SK-N-SH (cell line): ENCODE measurements at regions not wholly inside any gene's neighbourhood (a gene's known extent, or its start where the extent isn't known, plus 50 kb on each side); places are given as distances from the start of the nearest gene placed in this dataset.

Experiments
- CTCF ChIA-PET: fragments of 300-600, 350-600 bp; formaldehyde crosslinking; extraction: SDS; loops from one replicate; lab custom pipeline; 2021; lab: Yijun Ruan, JAX
- POLR2A ChIA-PET: fragments of 350-600 bp; sonication (Branson Sonifier 250); formaldehyde crosslinking; extraction: SDS; loops from one replicate; lab custom pipeline; 2020; ENCODE audit warnings: antibody characterized with exemption, inconsistent platforms; lab: Yijun Ruan, JAX
- DNase-seq: peaks from one replicate; pipeline ENCODE4 v3.0.0; 2012
- H2AFZ ChIP-seq: fragments of 200-600 bp; sonication (generic); 2 replicates; pipeline ENCODE4 v1.8.1; 2016; ENCODE audit warnings: antibody characterized with exemption, mild to moderate bottlenecking, low read depth
- H3F3A ChIP-seq: fragments of 200-600 bp; sonication (generic); replicated peaks from 2 replicates; pipeline ENCODE3; 2016; ENCODE audit warnings: antibody characterized with exemption, mild to moderate bottlenecking; ENCODE audit not compliant: insufficient read depth
- H3K27ac ChIP-seq, 2 experiments: fragments of 200-500 bp in 1 of 2; fragments of 200-600 bp in 1 of 2; sonication (Bioruptor generic) in 1 of 2; sonication (generic), shearing (Covaris generic) in 1 of 2; 2 replicates each; pipeline versions ENCODE4 v1.5.1 to v1.6.1; 2014 to 2016; ENCODE audit warnings: low read depth in 2 of 2, inconsistent platforms in 1 of 2, low read length in 1 of 2, mild to moderate bottlenecking in 1 of 2, mixed read lengths in 1 of 2
- H3K27me3 ChIP-seq: fragments of 200-600 bp; sonication (generic), shearing (Covaris generic); 2 replicates; pipeline ENCODE4 v1.6.1; 2016; ENCODE audit warnings: mixed run types; ENCODE audit not compliant: insufficient read depth
- H3K36me3 ChIP-seq, 2 experiments: fragments of 200-500 bp in 1 of 2; fragments of 200-600 bp in 1 of 2; sonication (Bioruptor generic) in 1 of 2; sonication (generic) in 1 of 2; replicated peaks in 1 of 2; 2 replicates each; pipeline versions ENCODE3 to v1.5.1; 2014 to 2016; ENCODE audit warnings: low read length in 1 of 2, mild to moderate bottlenecking in 1 of 2; ENCODE audit not compliant: insufficient read depth in 2 of 2, control insufficient read depth in 1 of 2
- H3K4me1 ChIP-seq, 2 experiments: fragments of 200-500 bp in 1 of 2; fragments of 200-600 bp in 1 of 2; sonication (Bioruptor generic) in 1 of 2; sonication (generic), shearing (Covaris generic) in 1 of 2; 2 replicates each; pipeline versions ENCODE4 v1.5.1 to v1.6.1; 2014 to 2016; ENCODE audit warnings: low read depth in 1 of 2, low read length in 1 of 2, mixed run types in 1 of 2; ENCODE audit not compliant: insufficient read depth in 2 of 2, control insufficient read depth in 1 of 2
- H3K4me2 ChIP-seq: fragments of 200-600 bp; sonication (generic), shearing (Covaris generic); 2 replicates; pipeline ENCODE4 v1.6.1; 2017; ENCODE audit warnings: mixed run types
- H3K4me3 ChIP-seq, 2 experiments: fragments of 200-500 bp in 1 of 2; fragments of 200-600 bp in 1 of 2; sonication (Bioruptor generic) in 1 of 2; sonication (generic), shearing (Covaris generic) in 1 of 2; 2 replicates each; pipeline versions ENCODE4 v1.5.1 to v1.8.1; 2014 to 2016; ENCODE audit warnings: low read depth in 2 of 2, inconsistent platforms in 1 of 2, low read length in 1 of 2, mild to moderate bottlenecking in 1 of 2, mixed read lengths in 1 of 2, moderate library complexity in 1 of 2
- H3K79me2 ChIP-seq: fragments of 200-600 bp; sonication (generic); 2 replicates; pipeline ENCODE4 v1.8.1; 2017; ENCODE audit warnings: mild to moderate bottlenecking; ENCODE audit not compliant: insufficient read depth
- H3K9ac ChIP-seq: fragments of 200-600 bp; sonication (generic); 2 replicates; pipeline ENCODE4 v1.6.1; 2017; ENCODE audit warnings: mixed run types
- H3K9me2 ChIP-seq: fragments of 200-600 bp; sonication (generic); 2 replicates; pipeline ENCODE4 v1.6.1; 2017; ENCODE audit warnings: mixed run types
- H3K9me3 ChIP-seq: fragments of 200-600 bp; sonication (generic); 2 replicates; pipeline ENCODE4 v1.6.1; 2017; ENCODE audit warnings: mixed run types, mild to moderate bottlenecking, moderate library complexity
- H4K20me1 ChIP-seq: fragments of 200-600 bp; sonication (generic); 2 replicates; pipeline ENCODE4 v1.6.1; 2017; ENCODE audit warnings: mild to moderate bottlenecking, mixed run types; ENCODE audit not compliant: insufficient read depth
- CHD2 ChIP-seq: fragments of 150-350 bp; IDR thresholded peaks from 2 replicates; pipeline ENCODE4 v1.6.1; 2018; ENCODE audit warnings: low read length; ENCODE audit not compliant: partially characterized antibody
- CTCF ChIP-seq: fragments of 200-600 bp; sonication (generic); IDR thresholded peaks from 2 replicates; pipeline ENCODE4 v1.6.1; 2017; ENCODE audit warnings: antibody characterized with exemption, mild to moderate bottlenecking, moderate library complexity
- FOSL2 ChIP-seq: IDR thresholded peaks from 2 replicates; pipeline ENCODE4 v1.4.0; 2012; ENCODE audit warnings: low read depth, mild to moderate bottlenecking, moderate library complexity, borderline replicate concordance
- FOXJ3 ChIP-seq: sonication (generic); formaldehyde crosslinking; IDR thresholded peaks from 2 replicates; pipeline ENCODE4 v1.5.1; 2020; ENCODE audit warnings: mild to moderate bottlenecking, missing genetic modification reagents
- GABPA ChIP-seq: IDR thresholded peaks from 2 replicates; pipeline ENCODE4 v1.4.0; 2012; ENCODE audit warnings: low read depth, mild to moderate bottlenecking
- GATA2 ChIP-seq: sonication (generic); formaldehyde crosslinking; IDR thresholded peaks from 2 replicates; pipeline ENCODE4 v1.5.0; 2020; ENCODE audit warnings: mild to moderate bottlenecking, missing genetic modification reagents
- MAX ChIP-seq: IDR thresholded peaks from 2 replicates; pipeline ENCODE4 v1.4.0; 2012; ENCODE audit warnings: low read depth
- MEF2A ChIP-seq: IDR thresholded peaks from 2 replicates; pipeline ENCODE4 v1.4.0; 2012; ENCODE audit warnings: low read depth, borderline replicate concordance
- NFIC ChIP-seq: IDR thresholded peaks from 2 replicates; pipeline ENCODE4 v1.4.0; 2012; ENCODE audit warnings: borderline replicate concordance
- PBX3 ChIP-seq: IDR thresholded peaks from 2 replicates; pipeline ENCODE4; 2012
- POLR2AphosphoS5 ChIP-seq: IDR thresholded peaks from 2 replicates; pipeline ENCODE4 v1.6.1; 2012; ENCODE audit warnings: low read depth, low read length
- RCOR1 ChIP-seq: fragments of 150-350 bp; IDR thresholded peaks from 2 replicates; pipeline ENCODE4 v1.6.1; 2017; ENCODE audit warnings: antibody characterized with exemption, low read length
- REST ChIP-seq: IDR thresholded peaks from 2 replicates; pipeline ENCODE4 v1.6.1; 2012; ENCODE audit warnings: mild to moderate bottlenecking, low read depth, low read length, moderate library complexity
- RXRA ChIP-seq: IDR thresholded peaks from 2 replicates; pipeline ENCODE4 v1.4.0; 2012; ENCODE audit warnings: low read depth, mild to moderate bottlenecking, borderline replicate concordance
- TCF12 ChIP-seq: IDR thresholded peaks from 2 replicates; pipeline ENCODE4 v1.4.0; 2012
- USF1 ChIP-seq: IDR thresholded peaks from 2 replicates; pipeline ENCODE4 v1.4.0; 2012; ENCODE audit warnings: low read depth, borderline replicate concordance
- WGBS: methylation state at CpG from one replicate; pipeline ENCODE4 v1.1.6; 2017; ENCODE audit warnings: low lambda C conversion rate; 5-methylcytosine and 5-hydroxymethylcytosine counted together

- Histone ChIP-seq H3K9ac (no peak overlapping the region), H3K9me2 (no peaks in the 10 kb centered on the region), H3K79me2 (no peaks in the 10 kb centered on the region), H4K20me1 (no peaks in the 10 kb centered on the region), H2AFZ (no peak overlapping the region), H3K36me3 (no peaks in the 10 kb centered on the region), H3F3A (no peaks in the 10 kb centered on the region), H3K27ac (no peak overlapping the region), H3K4me3 (no peak overlapping the region), H3K4me1 (peaks cover 0 to 7% of the 10 kb centered on the region in 2 experiments; a peak in 2 of 4 replicates), H3K9me3 (no peaks in the 10 kb centered on the region), H3K4me2 (no peak overlapping the region), H3K27me3 (no peaks in the 10 kb centered on the region)
- no peak for TF ChIP-seq FOXJ3 (CRISPR knock-in tag)
- no peak for TF ChIP-seq MAX
- TF ChIP-seq PBX3, result no peak
- TF ChIP-seq TCF12, result no peak
- no peak for TF ChIP-seq MEF2A
- no peak for TF ChIP-seq NFIC
- no peak for TF ChIP-seq CHD2
- no peak for TF ChIP-seq GATA2
- no peak for TF ChIP-seq RCOR1
- TF ChIP-seq REST, result no peak
- TF ChIP-seq FOSL2, result no peak
- no peak for TF ChIP-seq USF1
- TF ChIP-seq POLR2AphosphoS5, result no peak
- TF ChIP-seq RXRA, result no peak
- no peak for TF ChIP-seq CTCF
- no peak for TF ChIP-seq GABPA
- WGBS, result 18% methylated on average over 3 of the region's 3 CpGs
- POLR2A ChIA-PET, result no interaction called here
- CTCF ChIA-PET, result interaction anchor here (1.1 to 1.3 kb wide), 2 partner anchors 299 to 652 kb away, joined by 3 to 4 read pairs; no protein-coding TSS in a partner anchor
- DNase-seq, result no peak
These were observed 155.4 kb downstream of the CRPPA start for GRCh38 chr7:16265863-16266458.
